CD14-positive monocyte (primary cell): ENCODE measurements at regions not wholly inside any gene's neighbourhood (a gene's known extent, or its start where the extent isn't known, plus 50 kb on each side); places are given as distances from the start of the nearest gene placed in this dataset.

Experiments
- DNase-seq, 3 donors: peaks; one replicate each; pipeline ENCODE4 v3.0.0-alpha.2; 2011 to 2022
- H2AFZ ChIP-seq: 2 replicates; pipeline ENCODE4 v1.6.0; 2012; ENCODE audit warnings: mild to moderate bottlenecking, low read depth, low read length, inconsistent platforms; ENCODE audit not compliant: insufficient read depth, poor library complexity, severe bottlenecking
- H3K27ac ChIP-seq, 2 donors: 1 replicate in 1 of 2; 2 replicates in 1 of 2; pipeline ENCODE4 v1.5.1; 2012 to 2013; ENCODE audit warnings: low read length in 2 of 2, control low read depth in 1 of 2, inconsistent platforms in 1 of 2, low read depth in 1 of 2, mild to moderate bottlenecking in 1 of 2
- H3K27me3 ChIP-seq, 2 donors: one replicate each; pipeline versions ENCODE4 v1.6.0 to v1.6.1; 2011 to 2013; ENCODE audit warnings: low read length in 2 of 2; ENCODE audit not compliant: control insufficient read depth in 2 of 2, insufficient read depth in 2 of 2
- H3K36me3 ChIP-seq, 2 donors: replicated peaks in 1 of 2; 1 replicate in 1 of 2; 2 replicates in 1 of 2; pipeline versions ENCODE4 v1.5.1 to v1.6.1; 2012 to 2013; ENCODE audit warnings: low read length in 2 of 2, control low read depth in 1 of 2, inconsistent platforms in 1 of 2, mild to moderate bottlenecking in 1 of 2; ENCODE audit not compliant: insufficient read depth in 2 of 2, control insufficient read depth in 1 of 2
- H3K4me1 ChIP-seq, 2 donors: 1 replicate in 1 of 2; 2 replicates in 1 of 2; pipeline versions ENCODE4 v1.5.1 to v1.6.1; 2012 to 2013; ENCODE audit warnings: low read length in 2 of 2, control low read depth in 1 of 2, inconsistent platforms in 1 of 2, mild to moderate bottlenecking in 1 of 2, moderate library complexity in 1 of 2; ENCODE audit not compliant: insufficient read depth in 2 of 2, control insufficient read depth in 1 of 2
- H3K4me2 ChIP-seq: replicated peaks from 2 replicates; pipeline ENCODE3; 2012; ENCODE audit warnings: low read length, moderate library complexity, mild to moderate bottlenecking; ENCODE audit not compliant: poor library complexity, severe bottlenecking; ENCODE audit errors: extremely low read depth
- H3K4me3 ChIP-seq, 3 experiments: fragments of 200-600 bp in 1 of 3; sonication (generic) in 1 of 3; replicated peaks in 1 of 3; 1 replicate in 2 of 3; 2 replicates in 1 of 3; pipeline ENCODE4 v1.5.1; 2011 to 2013; ENCODE audit warnings: low read length in 3 of 3, mild to moderate bottlenecking in 3 of 3, control low read depth in 2 of 3, low read depth in 2 of 3, inconsistent platforms in 1 of 3, moderate library complexity in 1 of 3
- H3K79me2 ChIP-seq: 2 replicates; pipeline ENCODE4 v1.6.0; 2012; ENCODE audit warnings: mild to moderate bottlenecking, control low read depth, inconsistent platforms, low read length, moderate library complexity; ENCODE audit not compliant: insufficient read depth
- H3K9ac ChIP-seq: 2 replicates; pipeline ENCODE4 v1.6.0; 2017; ENCODE audit warnings: low read length, mild to moderate bottlenecking; ENCODE audit not compliant: insufficient read depth, poor library complexity, severe bottlenecking
- H3K9me3 ChIP-seq, 2 donors: replicated peaks in 1 of 2; 1 replicate in 1 of 2; 2 replicates in 1 of 2; pipeline versions ENCODE4 v1.5.1 to v1.6.1; 2012 to 2013; ENCODE audit warnings: low read length in 2 of 2, control low read depth in 1 of 2; ENCODE audit not compliant: control insufficient read depth in 1 of 2, insufficient read depth in 1 of 2
- H4K20me1 ChIP-seq: 2 replicates; pipeline ENCODE4 v1.6.0; 2012; ENCODE audit warnings: mild to moderate bottlenecking, low read length, control low read depth, moderate library complexity; ENCODE audit not compliant: insufficient read depth
- H3K27ac Mint-ChIP-seq, 7 donors: one replicate each; pipeline ENCODE4 v1.8.0; 2020; ENCODE audit warnings: mild to moderate bottlenecking in 7 of 7, mixed read lengths in 7 of 7, moderate library complexity in 6 of 7, inconsistent platforms in 2 of 7
- H3K27me3 Mint-ChIP-seq, 3 donors: one replicate each; pipeline ENCODE4 v1.8.0; 2021 to 2022; ENCODE audit warnings: low read depth in 3 of 3, mild to moderate bottlenecking in 3 of 3, mixed read lengths in 3 of 3, moderate library complexity in 3 of 3, inconsistent platforms in 1 of 3
- H3K36me3 Mint-ChIP-seq, 2 donors: one replicate each; pipeline ENCODE4 v1.8.0; 2020; ENCODE audit warnings: mixed read lengths in 2 of 2, inconsistent platforms in 1 of 2, mild to moderate bottlenecking in 1 of 2
- H3K4me1 Mint-ChIP-seq: one replicate; pipeline ENCODE4 v1.8.0; 2020; ENCODE audit warnings: mild to moderate bottlenecking, mixed read lengths
- H3K4me3 Mint-ChIP-seq, 2 donors: one replicate each; pipeline ENCODE4 v1.8.0; 2020; ENCODE audit warnings: mild to moderate bottlenecking in 2 of 2, mixed read lengths in 2 of 2, moderate library complexity in 1 of 2
- H3K9me3 Mint-ChIP-seq, 7 donors: one replicate each; pipeline ENCODE4 v1.8.0; 2020 to 2022; ENCODE audit warnings: mixed read lengths in 7 of 7, mild to moderate bottlenecking in 6 of 7, moderate library complexity in 6 of 7, inconsistent platforms in 2 of 7
- WGBS: methylation state at CpG from one replicate; pipeline ENCODE4 v1.1.5; 2013; ENCODE audit warnings: missing lambda C conversion rate; ENCODE audit not compliant: insufficient coverage; 5-methylcytosine and 5-hydroxymethylcytosine counted together
- intact Hi-C, 2 donors: fragments of 100-400 bp; cut with micrococcal nuclease; formaldehyde crosslinking; loops; one replicate each; pipeline versions ENCODE4 v1.15.0 to v1.15.1; 2023
- TF ChIP-seq, protein P1 (sequence below): fragments of 200-600 bp; IDR thresholded peaks from one replicate; pipeline ENCODE4 v1.8.0; 2022; ENCODE audit warnings: antibody characterized with exemption, mild to moderate bottlenecking

DNA sequence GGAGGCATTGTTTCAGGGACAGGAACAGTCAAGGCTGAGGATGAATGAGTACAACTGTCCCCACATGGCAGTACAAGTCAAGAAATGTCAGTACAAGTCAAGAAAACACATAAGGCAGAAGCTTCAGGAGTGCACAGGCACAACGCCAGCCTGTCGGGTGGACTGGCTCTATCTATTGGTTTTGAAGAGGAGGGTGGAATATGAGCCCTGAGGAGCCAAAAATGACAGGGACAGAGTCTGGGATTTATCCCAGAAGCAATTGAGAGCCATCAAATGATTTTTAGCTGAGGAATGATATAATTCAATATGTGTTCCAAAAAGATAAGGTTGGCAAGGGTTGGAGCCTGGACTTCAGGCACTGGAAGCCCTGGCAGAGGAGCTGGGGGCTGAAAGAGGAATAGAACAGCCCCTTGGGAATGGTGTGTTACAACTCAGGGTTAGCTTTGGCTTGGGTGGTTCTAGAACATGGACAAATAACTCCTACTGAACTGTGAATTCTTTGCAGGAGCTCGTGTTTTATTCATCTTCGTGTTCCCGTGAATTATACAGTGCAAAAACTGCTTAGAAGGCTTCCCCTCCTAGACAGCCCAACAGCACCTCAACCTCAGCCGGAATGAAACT, 425.7 kb upstream of the ARID1B start:
- H3K4me3 ChIP-seq: no peak overlapping the region
- Mint-ChIP-seq H3K36me3 (no peaks in the 10 kb centered on the region), H3K4me1 (peaks cover 29% of the 10 kb centered on the region), H3K9me3 (peaks cover 2 to 10% (median 4%) of the 10 kb centered on the region in 7 donors), H3K27me3 (peaks cover 0 to 3% (median 0%) of the 10 kb centered on the region in 3 donors), H3K27ac (no peak overlapping the region), H3K4me3 (no peak overlapping the region)
- no peaks in the 10 kb centered on the region for H3K79me2 ChIP-seq
- H4K20me1 ChIP-seq: no peaks in the 10 kb centered on the region
- H2AFZ ChIP-seq: no peak overlapping the region
- intact Hi-C loops: no loop called here
- no peaks in the 10 kb centered on the region for H3K36me3 ChIP-seq
- H3K4me1 ChIP-seq: peaks cover 27% of the 10 kb centered on the region in 2 donors
- no peak for DNase-seq
- no peak overlapping the region for H3K4me2 ChIP-seq
- no peak overlapping the region for H3K27ac ChIP-seq
- TF ChIP-seq, protein P1, sequence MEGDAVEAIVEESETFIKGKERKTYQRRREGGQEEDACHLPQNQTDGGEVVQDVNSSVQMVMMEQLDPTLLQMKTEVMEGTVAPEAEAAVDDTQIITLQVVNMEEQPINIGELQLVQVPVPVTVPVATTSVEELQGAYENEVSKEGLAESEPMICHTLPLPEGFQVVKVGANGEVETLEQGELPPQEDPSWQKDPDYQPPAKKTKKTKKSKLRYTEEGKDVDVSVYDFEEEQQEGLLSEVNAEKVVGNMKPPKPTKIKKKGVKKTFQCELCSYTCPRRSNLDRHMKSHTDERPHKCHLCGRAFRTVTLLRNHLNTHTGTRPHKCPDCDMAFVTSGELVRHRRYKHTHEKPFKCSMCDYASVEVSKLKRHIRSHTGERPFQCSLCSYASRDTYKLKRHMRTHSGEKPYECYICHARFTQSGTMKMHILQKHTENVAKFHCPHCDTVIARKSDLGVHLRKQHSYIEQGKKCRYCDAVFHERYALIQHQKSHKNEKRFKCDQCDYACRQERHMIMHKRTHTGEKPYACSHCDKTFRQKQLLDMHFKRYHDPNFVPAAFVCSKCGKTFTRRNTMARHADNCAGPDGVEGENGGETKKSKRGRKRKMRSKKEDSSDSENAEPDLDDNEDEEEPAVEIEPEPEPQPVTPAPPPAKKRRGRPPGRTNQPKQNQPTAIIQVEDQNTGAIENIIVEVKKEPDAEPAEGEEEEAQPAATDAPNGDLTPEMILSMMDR: no peak
- 96% methylated on average over 6 of the region's 6 CpGs for WGBS
- H3K9ac ChIP-seq: no peak overlapping the region
- H3K27me3 ChIP-seq: no peaks in the 10 kb centered on the region
- H3K9me3 ChIP-seq: no peaks in the 10 kb centered on the region

DNA sequence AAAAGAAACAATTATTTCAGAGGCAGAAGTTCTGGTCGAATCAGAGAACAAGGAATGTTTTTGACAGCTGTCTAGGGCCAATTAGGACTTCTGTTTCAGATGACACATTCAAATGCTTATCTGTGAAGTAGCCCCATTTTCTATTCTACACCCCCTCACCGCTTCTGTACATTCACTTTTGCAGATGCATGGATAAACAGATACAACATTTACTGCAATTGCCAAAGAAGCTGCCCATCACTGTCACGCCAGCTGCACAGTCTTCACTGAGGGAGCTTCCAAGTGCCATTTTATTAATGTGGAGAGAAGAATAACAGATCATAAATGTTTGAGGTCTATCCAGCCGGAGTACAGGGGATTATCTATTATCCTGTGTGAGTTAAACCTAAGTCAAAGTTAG, 426.8 kb upstream of the ARID1B start:
- Mint-ChIP-seq H3K36me3 (no peaks in the 10 kb centered on the region), H3K4me3 (no peak overlapping the region), H3K4me1 (peaks cover 37% of the 10 kb centered on the region), H3K27ac (no peak overlapping the region), H3K9me3 (peaks cover 0 to 10% (median 2%) of the 10 kb centered on the region in 7 donors), H3K27me3 (peaks cover 0 to 3% (median 0%) of the 10 kb centered on the region in 3 donors)
- H3K9ac ChIP-seq: no peak overlapping the region
- no peak overlapping the region for H2AFZ ChIP-seq
- H3K27ac ChIP-seq: no peak overlapping the region
- no peak for DNase-seq
- peaks cover 34 to 38% of the 10 kb centered on the region in 2 donors for H3K4me1 ChIP-seq
- intact Hi-C loops: no loop called here
- WGBS: 94% methylated on average over 3 of the region's 4 CpGs
- TF ChIP-seq, protein P1: no peak
- no peaks in the 10 kb centered on the region for H3K9me3 ChIP-seq
- no peak overlapping the region for H3K4me2 ChIP-seq
- H3K36me3 ChIP-seq: no peaks in the 10 kb centered on the region
- H3K27me3 ChIP-seq: no peaks in the 10 kb centered on the region
- no peak overlapping the region for H3K4me3 ChIP-seq
- H3K79me2 ChIP-seq: no peaks in the 10 kb centered on the region
- H4K20me1 ChIP-seq: no peaks in the 10 kb centered on the region
